ENCODE measurements at regions not wholly inside any gene's neighbourhood (a gene's known extent, or its start where the extent isn't known, plus 50 kb on each side); places are given as distances from the start of the nearest gene placed in this dataset.

- no peak for DNase-seq
- TF ChIP-seq POLR2A (IDR thresholded peaks at IDR 0.05), result no peak
- TF ChIP-seq CTCF (IDR thresholded peaks at IDR 0.05), result no peak
- no peak for TF ChIP-seq POLR2AphosphoS5 (IDR thresholded peaks at IDR 0.05)
- TF ChIP-seq EP300 (IDR thresholded peaks at IDR 0.05), result no peak
- intact Hi-C loops (cut with DNase I; ENCODE audit: low total_unique reads), result no loop called here
- no peak overlapping the region for H3K4me3 ChIP-seq
- no peaks in the 10 kb centered on the region for H3K36me3 ChIP-seq
- no peaks in the 10 kb centered on the region for H3K9me3 ChIP-seq
- H3K27me3 ChIP-seq, result no peaks in the 10 kb centered on the region
- H3K4me1 ChIP-seq, result no peaks in the 10 kb centered on the region
- no peak overlapping the region for H3K27ac ChIP-seq
- WGBS, 5 donors, result 70 to 78% (median 73%) methylated on average over 3 of the region's 3 CpGs
These were observed 426.0 kb downstream of the PCDH18 start for GRCh38 chr4:137106287-137106686.

- no peaks in the 10 kb centered on the region for H3K4me1 ChIP-seq
- TF ChIP-seq EP300 (IDR thresholded peaks at IDR 0.05) (no peak), POLR2A (IDR thresholded peaks at IDR 0.05) (no peak), POLR2AphosphoS5 (IDR thresholded peaks at IDR 0.05) (no peak)
- H3K27ac ChIP-seq, result no peak overlapping the region
- no peak overlapping the region for H3K4me3 ChIP-seq
- no peaks in the 10 kb centered on the region for H3K36me3 ChIP-seq
- no peaks in the 10 kb centered on the region for H3K9me3 ChIP-seq
- H3K27me3 ChIP-seq, result no peaks in the 10 kb centered on the region
- 59 to 84% (median 81%) methylated on average over 3 of the region's 3 CpGs for WGBS, 5 donors
- intact Hi-C loops (cut with DNase I; ENCODE audit: low total_unique reads), result no loop called here
- no peak for DNase-seq
These were observed 441.3 kb downstream of the PCDH18 start for GRCh38 chr4:137090951-137091350.

GRCh38 chr4:137083571-137084135, 448.6 kb downstream of the PCDH18 start:
- Histone ChIP-seq H3K4me1 (no peaks in the 10 kb centered on the region), H3K36me3 (no peaks in the 10 kb centered on the region), H3K9me3 (no peaks in the 10 kb centered on the region), H3K4me3 (no peak overlapping the region), H3K27me3 (no peaks in the 10 kb centered on the region), H3K27ac (no peak overlapping the region)
- intact Hi-C loops (cut with DNase I; ENCODE audit: low total_unique reads), result no loop called here
- 58 to 70% (median 60%) methylated on average over 2 of the region's 2 CpGs for WGBS, 5 donors
- TF ChIP-seq POLR2A (IDR thresholded peaks at IDR 0.05) (no peak), EP300 (IDR thresholded peaks at IDR 0.05) (no peak), CTCF (IDR thresholded peaks at IDR 0.05) (no peak), POLR2AphosphoS5 (IDR thresholded peaks at IDR 0.05) (no peak)
- no peak for DNase-seq

GRCh38 chr4:137082061-137082460, 450.2 kb downstream of the PCDH18 start:
- TF ChIP-seq POLR2AphosphoS5 (IDR thresholded peaks at IDR 0.05), result no peak
- no peak for TF ChIP-seq EP300 (IDR thresholded peaks at IDR 0.05)
- no peak for TF ChIP-seq CTCF (IDR thresholded peaks at IDR 0.05)
- no peak for TF ChIP-seq POLR2A (IDR thresholded peaks at IDR 0.05)
- H3K4me1 ChIP-seq, result no peaks in the 10 kb centered on the region
- intact Hi-C loops (cut with DNase I; ENCODE audit: low total_unique reads), result no loop called here
- H3K27ac ChIP-seq, result no peak overlapping the region
- H3K27me3 ChIP-seq, result no peaks in the 10 kb centered on the region
- WGBS, 5 donors, result 50 to 70% (median 70%) methylated on average over 1 of the region's 1 CpG
- no peaks in the 10 kb centered on the region for H3K36me3 ChIP-seq
- no peak overlapping the region for H3K4me3 ChIP-seq
- H3K9me3 ChIP-seq, result peaks cover 0 to 4% (median 2%) of the 10 kb centered on the region in 4 donors
- DNase-seq, result no peak

- TF ChIP-seq EP300 (IDR thresholded peaks at IDR 0.05) (no peak), CTCF (IDR thresholded peaks at IDR 0.05) (no peak)
- no peaks in the 10 kb centered on the region for H3K36me3 ChIP-seq
- intact Hi-C loops (cut with DNase I; ENCODE audit: low total_unique reads), result no loop called here
- DNase-seq, result no peak
- no peaks in the 10 kb centered on the region for H3K27me3 ChIP-seq
- no peaks in the 10 kb centered on the region for H3K4me1 ChIP-seq
- H3K9me3 ChIP-seq, result peaks cover 0 to 21% (median 17%) of the 10 kb centered on the region in 4 donors
- H3K4me3 ChIP-seq, result no peak overlapping the region
- 43 to 68% (median 56%) methylated on average over 1 to 3 of the region's 3 CpGs for WGBS, 5 donors
- H3K27ac ChIP-seq, result no peak overlapping the region
These were observed 455.4 kb downstream of the PCDH18 start for GRCh38 chr4:137076908-137077307.

Data from stomach (tissue), 8 donors.